ENCODE measurements at regions not wholly inside any gene's neighbourhood (a gene's known extent, or its start where the extent isn't known, plus 50 kb on each side); places are given as distances from the start of the nearest gene placed in this dataset.

DNA sequence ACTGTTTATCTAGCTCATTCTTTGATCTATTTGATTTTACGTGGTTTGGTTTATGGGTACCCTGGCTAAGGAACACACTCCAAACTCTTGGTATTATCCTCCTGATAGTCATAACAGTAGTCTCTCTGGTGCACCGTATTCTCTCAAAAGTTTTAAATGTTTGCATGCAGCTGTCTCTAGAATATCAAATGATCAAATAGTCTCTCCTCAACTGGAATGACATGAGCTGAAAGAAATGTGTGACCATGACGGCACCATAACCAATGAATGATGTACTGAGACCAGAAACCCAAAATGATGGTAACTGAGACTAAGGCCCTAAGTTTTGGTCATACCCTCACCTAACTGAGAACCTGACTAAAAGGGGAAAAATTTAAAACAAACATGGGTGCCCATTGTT is 319.4 kb downstream of the SLC7A11 start:
- TF ChIP-seq, protein P1, sequence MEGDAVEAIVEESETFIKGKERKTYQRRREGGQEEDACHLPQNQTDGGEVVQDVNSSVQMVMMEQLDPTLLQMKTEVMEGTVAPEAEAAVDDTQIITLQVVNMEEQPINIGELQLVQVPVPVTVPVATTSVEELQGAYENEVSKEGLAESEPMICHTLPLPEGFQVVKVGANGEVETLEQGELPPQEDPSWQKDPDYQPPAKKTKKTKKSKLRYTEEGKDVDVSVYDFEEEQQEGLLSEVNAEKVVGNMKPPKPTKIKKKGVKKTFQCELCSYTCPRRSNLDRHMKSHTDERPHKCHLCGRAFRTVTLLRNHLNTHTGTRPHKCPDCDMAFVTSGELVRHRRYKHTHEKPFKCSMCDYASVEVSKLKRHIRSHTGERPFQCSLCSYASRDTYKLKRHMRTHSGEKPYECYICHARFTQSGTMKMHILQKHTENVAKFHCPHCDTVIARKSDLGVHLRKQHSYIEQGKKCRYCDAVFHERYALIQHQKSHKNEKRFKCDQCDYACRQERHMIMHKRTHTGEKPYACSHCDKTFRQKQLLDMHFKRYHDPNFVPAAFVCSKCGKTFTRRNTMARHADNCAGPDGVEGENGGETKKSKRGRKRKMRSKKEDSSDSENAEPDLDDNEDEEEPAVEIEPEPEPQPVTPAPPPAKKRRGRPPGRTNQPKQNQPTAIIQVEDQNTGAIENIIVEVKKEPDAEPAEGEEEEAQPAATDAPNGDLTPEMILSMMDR (IDR thresholded peaks at IDR 0.05): no peak
- no peak for TF ChIP-seq POLR2A (IDR thresholded peaks at IDR 0.05)
